ENCODE measurements at regions not wholly inside any gene's neighbourhood (a gene's known extent, or its start where the extent isn't known, plus 50 kb on each side); places are given as distances from the start of the nearest gene placed in this dataset.
"Not testable (repeated sequence)": the region's sequence is repeated elsewhere in the genome, so short reads cannot be mapped to it uniquely, and the experiment has no call there.

DNA sequence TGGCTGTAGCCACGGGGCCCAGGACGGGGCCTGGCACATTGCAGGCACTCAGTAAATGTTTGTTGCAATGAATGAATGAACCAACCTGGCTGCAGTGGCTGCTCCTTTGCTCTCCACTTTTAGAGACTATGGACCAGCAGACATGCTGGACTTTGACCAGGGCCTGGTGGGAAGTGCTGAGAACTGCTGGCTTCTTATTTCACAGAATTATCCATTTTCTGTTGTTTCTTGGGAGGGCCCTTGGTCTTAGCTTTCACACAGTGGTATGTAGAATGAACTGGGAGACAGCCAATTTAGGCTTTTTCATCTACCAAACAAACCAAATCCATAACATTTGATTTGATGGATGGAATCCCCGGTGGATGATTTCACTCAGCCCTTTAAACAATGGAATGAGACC, 78.0 kb upstream of the LHFPL2 start:
- no peak for DNase-seq (ENCODE audit: low read depth)

DNA sequence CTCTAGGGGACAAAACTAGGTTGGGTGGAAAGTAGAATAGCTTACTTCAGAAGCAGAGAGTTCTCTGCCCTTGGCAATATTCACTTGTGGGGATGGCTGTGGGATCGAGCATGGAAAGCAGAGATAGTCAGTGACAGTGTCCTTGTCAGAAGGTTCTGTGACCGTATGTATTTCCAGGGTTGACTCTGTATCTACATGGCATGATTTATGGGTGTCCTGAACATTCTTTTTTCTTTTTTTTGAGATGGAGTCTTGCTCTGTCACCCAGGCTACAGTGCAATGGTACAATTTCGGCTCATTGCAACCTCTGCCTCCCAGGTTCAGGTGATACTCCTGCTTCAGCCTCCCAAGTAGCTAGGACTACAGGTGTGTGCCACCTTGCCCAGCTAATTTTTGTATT, 77.4 kb upstream of the LHFPL2 start:
- DNase-seq (ENCODE audit: low read depth), result no peak

DNA sequence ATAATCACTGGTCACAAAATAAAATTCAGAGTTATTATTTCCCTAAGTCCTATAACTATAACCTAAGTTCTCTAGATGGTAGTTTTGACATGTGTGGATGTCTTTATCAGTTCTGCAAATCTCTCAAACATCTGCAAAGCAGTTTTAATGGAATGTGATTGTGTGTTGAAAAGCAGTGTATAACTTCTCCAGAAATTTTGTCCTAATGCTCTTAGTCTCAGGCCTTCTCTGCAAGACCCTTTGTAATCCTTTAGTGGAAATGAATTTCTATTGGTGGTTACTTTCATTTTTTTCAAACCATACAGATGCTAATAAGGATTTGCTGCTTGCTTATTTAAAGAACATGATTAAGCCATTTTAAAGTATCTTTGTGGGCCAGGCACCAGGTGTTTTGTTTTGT, 75.5 kb upstream of the LHFPL2 start:
- DNase-seq (ENCODE audit: low read depth), result no peak

DNA sequence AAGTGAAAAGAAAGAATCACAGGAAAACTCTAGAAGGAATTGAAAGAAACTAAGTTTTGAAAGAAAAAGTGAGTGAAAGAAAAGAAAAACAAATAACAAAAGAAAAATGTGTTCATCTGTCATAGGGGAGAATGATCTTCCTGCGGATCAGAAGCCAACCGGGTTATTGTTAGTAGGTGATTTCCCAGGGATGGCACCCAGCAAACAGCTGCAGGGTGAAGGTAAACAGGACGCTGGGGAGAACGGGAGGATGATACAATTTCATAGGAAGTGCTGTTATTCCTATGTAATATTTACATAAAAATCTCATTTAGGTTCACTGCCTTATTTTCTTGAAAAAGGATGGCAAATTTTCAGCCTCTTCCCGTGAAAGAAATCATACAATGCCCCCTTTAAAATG, 72.4 kb upstream of the LHFPL2 start:
- DNase-seq (ENCODE audit: low read depth), result no peak

- no peak for DNase-seq (ENCODE audit: low read depth)
These were observed 71.8 kb upstream of the LHFPL2 start for GRCh38 chr5:78720227-78720985.

- DNase-seq (ENCODE audit: low read depth), result no peak
These were observed 71.1 kb upstream of the LHFPL2 start for GRCh38 chr5:78719504-78720219.

GRCh38 chr5:78718824-78719223, 70.3 kb upstream of the LHFPL2 start:
- DNase-seq (ENCODE audit: low read depth), result no peak

- no peak for DNase-seq (ENCODE audit: low read depth)
These were observed 69.4 kb upstream of the LHFPL2 start for GRCh38 chr5:78717674-78718584.

DNA sequence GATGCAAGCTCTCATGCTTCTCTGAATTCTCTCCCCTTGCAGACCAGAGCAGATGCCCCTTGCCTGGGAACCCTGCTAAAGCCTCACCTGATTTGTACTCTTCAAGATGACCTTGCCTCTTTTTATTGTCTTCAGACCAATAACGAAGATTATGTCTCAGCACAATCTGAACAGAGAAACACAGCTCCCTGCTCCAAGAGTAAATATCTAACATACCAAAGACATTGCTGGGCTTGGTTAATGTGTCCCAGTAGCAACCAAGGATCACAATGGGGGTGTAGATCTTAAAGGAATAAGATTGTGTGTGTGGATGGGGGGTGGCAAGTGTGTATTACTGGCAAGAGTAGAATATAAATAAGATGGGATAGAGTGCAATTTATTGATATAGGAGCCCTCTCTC, 67.6 kb upstream of the LHFPL2 start:
- DNase-seq (ENCODE audit: low read depth), result no peak

DNA sequence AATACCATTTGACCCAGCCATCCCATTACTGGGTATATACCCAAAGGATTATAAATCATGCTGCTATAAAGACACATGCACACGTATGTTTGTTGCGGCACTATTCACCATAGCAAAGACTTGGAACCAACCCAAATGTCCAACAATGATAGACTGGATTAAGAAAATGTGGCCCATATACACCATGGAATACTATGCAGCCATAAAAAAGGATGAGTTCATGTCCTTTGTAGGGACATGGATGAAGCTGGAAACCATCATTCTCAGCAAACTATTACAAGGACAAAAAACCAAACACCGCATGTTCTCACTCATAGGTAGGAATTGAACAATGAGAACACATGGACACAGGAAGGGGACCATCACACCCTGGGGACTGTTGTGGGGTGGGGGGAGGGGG, 66.8 kb upstream of the LHFPL2 start:
- DNase-seq (ENCODE audit: low read depth), result not testable (repeated sequence)

DNA sequence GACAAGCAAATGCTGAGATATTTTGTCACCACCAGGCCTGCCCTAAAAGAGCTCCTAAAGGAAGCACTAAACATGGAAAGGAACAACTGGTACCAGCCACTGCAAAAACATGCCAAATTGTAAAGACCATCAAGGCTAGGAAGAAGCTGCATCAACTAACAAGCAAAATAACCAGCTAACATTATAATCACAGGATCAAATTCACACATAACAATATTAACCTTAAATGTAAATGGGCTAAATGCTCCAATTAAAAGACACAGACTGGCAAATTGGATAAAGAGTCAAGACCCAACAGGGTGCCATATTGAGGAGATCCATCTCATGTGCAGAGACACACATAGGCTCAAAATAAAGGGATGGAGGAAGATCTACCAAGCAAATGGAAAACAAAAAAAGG, 63.1 kb upstream of the LHFPL2 start:
- not testable (repeated sequence) for DNase-seq (ENCODE audit: low read depth)

DNA sequence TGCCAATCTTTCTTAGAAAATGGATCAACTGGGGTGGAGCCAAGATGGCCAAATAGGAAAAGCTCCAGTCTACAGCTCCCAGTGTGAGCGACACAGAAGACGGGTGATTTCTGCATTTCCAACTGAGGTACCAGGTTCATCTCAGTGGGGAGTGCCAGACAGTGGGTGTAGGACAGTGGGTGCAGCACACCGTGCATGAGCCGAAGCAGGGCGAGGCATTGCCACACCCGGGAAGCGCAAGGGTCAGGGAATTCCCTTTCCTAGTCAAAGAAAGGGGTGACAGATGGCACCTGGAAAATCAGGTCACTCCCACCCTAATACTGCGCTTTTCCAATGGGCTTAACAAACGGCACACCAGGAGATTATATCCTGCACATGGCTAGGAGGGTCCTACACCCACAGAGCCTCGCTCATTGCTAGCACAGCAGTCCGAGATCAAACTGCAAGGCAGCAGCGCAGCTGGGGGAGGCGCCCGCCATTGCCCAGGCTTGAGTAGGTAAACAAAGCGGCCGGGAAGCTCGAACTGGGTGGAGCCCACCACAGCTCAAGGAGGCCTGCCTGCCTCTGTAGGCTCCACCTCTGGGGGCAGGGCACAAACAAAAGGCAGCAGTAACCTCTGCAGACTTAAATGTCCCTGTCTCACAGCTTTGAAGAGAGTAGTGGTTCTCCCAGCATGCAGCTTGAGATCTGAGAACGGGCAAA, 61.3 kb upstream of the LHFPL2 start:
- not testable (repeated sequence) for DNase-seq (ENCODE audit: low read depth)

DNA sequence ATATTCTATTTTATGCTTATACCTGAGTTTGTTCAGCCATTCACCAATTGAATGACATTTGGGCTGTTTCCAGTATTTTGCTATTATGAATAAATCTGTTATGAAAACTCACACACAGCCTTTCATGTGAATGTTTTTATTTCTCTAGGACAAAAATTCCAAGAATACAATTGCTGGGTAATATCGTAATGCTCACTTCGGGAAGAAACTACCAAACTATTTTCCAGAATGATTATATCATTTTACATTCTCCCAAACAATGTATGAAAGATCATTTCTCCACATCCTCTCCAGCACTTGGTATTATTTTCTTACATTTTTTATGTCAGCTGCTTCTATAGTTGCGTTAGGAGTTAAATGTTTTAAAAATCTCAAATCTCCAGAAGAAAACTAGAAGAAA, 58.3 kb upstream of the LHFPL2 start:
- peak; percentile 45 for DNase-seq (ENCODE audit: low read depth)

DNA sequence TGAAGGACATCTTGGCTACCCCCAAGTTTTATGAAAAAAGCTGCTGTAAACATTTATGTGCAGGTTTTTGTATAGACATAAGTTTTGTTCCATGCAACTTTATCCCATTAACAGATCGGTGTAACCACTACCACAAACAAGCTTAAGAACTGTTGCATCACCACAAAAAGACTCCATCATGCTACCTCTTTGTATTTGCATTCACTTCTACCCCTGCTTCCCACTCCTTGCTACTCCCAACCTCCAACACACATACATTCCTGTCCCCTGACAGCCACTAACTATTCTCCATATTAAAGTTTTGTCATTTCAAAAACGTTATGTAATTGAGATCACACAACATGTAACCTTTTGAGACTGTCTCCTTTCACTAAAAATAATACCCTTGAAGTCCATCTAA, 57.8 kb upstream of the LHFPL2 start:
- DNase-seq (ENCODE audit: low read depth), result no peak

DNA sequence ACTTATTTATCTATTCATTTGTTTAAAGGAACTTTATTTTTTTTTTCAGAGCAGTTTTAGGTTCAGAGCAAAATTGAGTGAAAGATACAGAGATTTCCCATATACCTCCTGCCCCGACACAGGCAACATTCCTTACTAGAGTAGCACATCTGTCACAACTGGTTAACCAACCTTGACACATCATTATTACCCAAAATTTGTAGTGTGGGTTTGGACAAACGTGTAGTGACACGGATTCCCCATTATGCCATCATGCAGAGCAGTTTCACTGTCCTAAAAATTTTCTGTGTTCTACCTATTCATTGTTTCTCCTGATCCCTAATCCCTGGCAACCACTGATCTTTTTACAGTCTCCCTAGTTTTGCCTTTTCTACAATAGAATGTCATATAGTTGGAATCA, 57.3 kb upstream of the LHFPL2 start:
- no peak for DNase-seq (ENCODE audit: low read depth)

- no peak for DNase-seq (ENCODE audit: low read depth)
These were observed 53.3 kb upstream of the LHFPL2 start for GRCh38 chr5:78701795-78702410.

DNA sequence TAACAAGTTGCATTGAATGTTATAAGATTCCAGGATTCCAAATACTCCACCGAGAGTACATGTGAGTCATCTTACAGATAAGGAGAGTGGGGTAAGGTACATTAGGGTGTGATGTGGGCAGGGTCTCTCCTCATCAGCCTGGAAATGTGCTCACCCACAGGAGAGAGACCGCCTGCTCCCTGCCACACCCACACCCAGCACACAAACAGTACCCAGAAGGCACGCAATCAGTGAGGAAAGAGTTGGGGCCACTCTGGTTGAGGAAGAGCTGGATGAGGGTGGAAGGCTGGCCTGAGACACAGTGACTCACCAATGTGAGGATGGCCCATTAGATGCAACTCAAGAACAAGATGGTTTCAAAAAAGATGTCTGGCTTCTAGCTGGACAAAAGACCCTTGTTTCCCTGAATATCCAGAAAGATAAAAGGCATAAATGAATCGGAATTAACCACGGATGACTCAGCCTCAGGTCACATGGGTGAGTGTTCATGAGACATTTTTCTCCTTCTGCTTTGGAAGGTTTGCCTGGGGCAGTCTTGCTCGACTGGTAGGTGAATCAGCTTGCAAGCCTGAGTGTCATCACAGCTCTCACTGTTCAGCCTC, 51.1 kb upstream of the LHFPL2 start:
- DNase-seq (ENCODE audit: low read depth), result peak; percentile 89

DNA sequence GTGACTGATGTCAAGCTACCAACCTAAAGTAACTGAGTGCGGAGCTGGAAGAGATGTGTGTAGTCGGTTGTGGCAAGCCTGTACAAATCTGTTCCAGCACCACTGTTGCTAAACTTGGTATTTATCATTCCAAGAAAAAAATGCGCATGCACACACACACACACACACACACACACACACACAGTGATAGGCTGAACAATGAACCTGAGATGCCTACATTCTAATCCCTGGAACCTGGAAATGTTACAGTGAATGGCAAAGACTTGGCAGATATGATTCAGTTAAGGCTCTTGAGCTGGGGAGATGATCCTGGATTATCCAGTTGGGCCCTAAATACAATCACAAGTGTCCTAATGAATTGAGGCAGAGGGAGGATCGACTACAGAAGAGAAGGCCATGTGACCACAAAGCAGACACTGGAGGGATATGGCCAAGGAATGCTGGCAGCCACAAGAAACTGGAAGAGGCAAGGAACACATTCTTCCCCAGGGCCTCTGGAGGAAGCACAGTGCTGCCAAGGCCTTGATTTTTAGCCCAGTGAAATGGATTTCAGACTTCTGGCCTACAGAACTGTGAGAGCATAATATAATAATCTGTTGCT, 49.7 kb upstream of the LHFPL2 start:
- no peak for DNase-seq (ENCODE audit: low read depth)

Measured in LHCN-M2 (cell line).